ENCODE measurements at regions not wholly inside any gene's neighbourhood (a gene's known extent, or its start where the extent isn't known, plus 50 kb on each side); places are given as distances from the start of the nearest gene placed in this dataset.

- no peak for TF ChIP-seq CTCF (conservative IDR thresholded peaks at IDR 0.05; ENCODE audit: low read depth, low read length)
- TF ChIP-seq EZH2 (IDR thresholded peaks at IDR 0.05; ENCODE audit: low read length, unreplicated experiment), result no peak
These were observed 59.4 kb upstream of the NEK6 start for GRCh38 chr9:124198331-124198730.
